ENCODE measurements at regions not wholly inside any gene's neighbourhood (a gene's known extent, or its start where the extent isn't known, plus 50 kb on each side); places are given as distances from the start of the nearest gene placed in this dataset.

- TF ChIP-seq CTCF (IDR thresholded peaks at IDR 0.05), result no peak
- TF ChIP-seq POLR2A (IDR thresholded peaks at IDR 0.05), result no peak
- TF ChIP-seq EP300 (IDR thresholded peaks at IDR 0.05; ENCODE audit: low read depth), result no peak
- TF ChIP-seq POLR2AphosphoS5 (IDR thresholded peaks at IDR 0.05), result no peak
These were observed 73.3 kb upstream of the NXT1 start for GRCh38 chr20:23277316-23277715.

All from transverse colon (tissue), 4 donors.